ENCODE measurements at regions not wholly inside any gene's neighbourhood (a gene's known extent, or its start where the extent isn't known, plus 50 kb on each side); places are given as distances from the start of the nearest gene placed in this dataset.

DNA sequence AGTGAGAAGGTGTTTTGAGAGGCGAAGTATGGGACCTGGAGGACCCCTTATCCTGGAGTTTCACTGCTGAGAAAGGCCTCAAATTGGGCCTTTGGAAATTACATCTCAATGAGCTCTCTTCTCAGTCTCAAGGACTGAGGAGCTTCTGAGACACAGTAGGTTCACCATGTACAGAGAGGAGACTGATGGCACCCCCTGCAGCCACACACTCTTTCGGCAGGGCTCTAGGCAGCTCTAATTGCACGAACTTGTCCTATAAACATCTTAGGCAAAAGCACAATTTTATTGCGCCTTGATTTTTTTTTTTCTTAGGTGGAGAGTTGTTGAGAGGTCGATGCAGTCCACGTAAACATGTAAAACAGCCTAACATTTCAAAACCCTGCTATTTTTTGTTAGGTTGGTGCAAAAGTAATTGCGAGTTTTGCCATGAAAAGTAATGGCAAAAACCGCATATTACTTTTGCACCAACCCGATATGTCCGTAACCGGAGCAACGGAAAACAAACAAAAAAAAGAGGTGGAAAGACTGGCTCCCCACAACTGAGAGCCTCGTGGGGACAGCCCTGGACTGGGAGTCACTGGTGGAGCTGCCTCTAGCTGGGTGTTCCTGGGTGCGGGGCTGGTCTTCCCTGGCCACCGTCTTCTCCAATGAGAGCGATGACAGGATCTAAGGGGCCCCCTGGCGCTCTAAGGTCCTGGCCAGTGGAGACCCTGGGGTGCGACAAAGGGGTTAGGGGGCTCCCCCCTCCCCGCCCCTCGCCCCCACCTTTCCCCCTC lies 84.0 kb upstream of the EYA2 start:
- TF ChIP-seq, protein P1, sequence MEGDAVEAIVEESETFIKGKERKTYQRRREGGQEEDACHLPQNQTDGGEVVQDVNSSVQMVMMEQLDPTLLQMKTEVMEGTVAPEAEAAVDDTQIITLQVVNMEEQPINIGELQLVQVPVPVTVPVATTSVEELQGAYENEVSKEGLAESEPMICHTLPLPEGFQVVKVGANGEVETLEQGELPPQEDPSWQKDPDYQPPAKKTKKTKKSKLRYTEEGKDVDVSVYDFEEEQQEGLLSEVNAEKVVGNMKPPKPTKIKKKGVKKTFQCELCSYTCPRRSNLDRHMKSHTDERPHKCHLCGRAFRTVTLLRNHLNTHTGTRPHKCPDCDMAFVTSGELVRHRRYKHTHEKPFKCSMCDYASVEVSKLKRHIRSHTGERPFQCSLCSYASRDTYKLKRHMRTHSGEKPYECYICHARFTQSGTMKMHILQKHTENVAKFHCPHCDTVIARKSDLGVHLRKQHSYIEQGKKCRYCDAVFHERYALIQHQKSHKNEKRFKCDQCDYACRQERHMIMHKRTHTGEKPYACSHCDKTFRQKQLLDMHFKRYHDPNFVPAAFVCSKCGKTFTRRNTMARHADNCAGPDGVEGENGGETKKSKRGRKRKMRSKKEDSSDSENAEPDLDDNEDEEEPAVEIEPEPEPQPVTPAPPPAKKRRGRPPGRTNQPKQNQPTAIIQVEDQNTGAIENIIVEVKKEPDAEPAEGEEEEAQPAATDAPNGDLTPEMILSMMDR (IDR thresholded peaks at IDR 0.05), result no peak
- no peak for TF ChIP-seq POLR2A (IDR thresholded peaks at IDR 0.05)
